CD14-positive monocyte (primary cell): ENCODE measurements at regions not wholly inside any gene's neighbourhood (a gene's known extent, or its start where the extent isn't known, plus 50 kb on each side); places are given as distances from the start of the nearest gene placed in this dataset.

ENCODE experiments used
- DNase-seq, 3 donors: peaks; one replicate each; pipeline ENCODE4 v3.0.0-alpha.2; 2011 to 2022
- H2AFZ ChIP-seq: 2 replicates; pipeline ENCODE4 v1.6.0; 2012; ENCODE audit warnings: mild to moderate bottlenecking, low read depth, low read length, inconsistent platforms; ENCODE audit not compliant: insufficient read depth, poor library complexity, severe bottlenecking
- H3K27ac ChIP-seq, 2 donors: 1 replicate in 1 of 2; 2 replicates in 1 of 2; pipeline ENCODE4 v1.5.1; 2012 to 2013; ENCODE audit warnings: low read length in 2 of 2, control low read depth in 1 of 2, inconsistent platforms in 1 of 2, low read depth in 1 of 2, mild to moderate bottlenecking in 1 of 2
- H3K27me3 ChIP-seq, 2 donors: one replicate each; pipeline versions ENCODE4 v1.6.0 to v1.6.1; 2011 to 2013; ENCODE audit warnings: low read length in 2 of 2; ENCODE audit not compliant: control insufficient read depth in 2 of 2, insufficient read depth in 2 of 2
- H3K36me3 ChIP-seq, 2 donors: replicated peaks in 1 of 2; 1 replicate in 1 of 2; 2 replicates in 1 of 2; pipeline versions ENCODE4 v1.5.1 to v1.6.1; 2012 to 2013; ENCODE audit warnings: low read length in 2 of 2, control low read depth in 1 of 2, inconsistent platforms in 1 of 2, mild to moderate bottlenecking in 1 of 2; ENCODE audit not compliant: insufficient read depth in 2 of 2, control insufficient read depth in 1 of 2
- H3K4me1 ChIP-seq, 2 donors: 1 replicate in 1 of 2; 2 replicates in 1 of 2; pipeline versions ENCODE4 v1.5.1 to v1.6.1; 2012 to 2013; ENCODE audit warnings: low read length in 2 of 2, control low read depth in 1 of 2, inconsistent platforms in 1 of 2, mild to moderate bottlenecking in 1 of 2, moderate library complexity in 1 of 2; ENCODE audit not compliant: insufficient read depth in 2 of 2, control insufficient read depth in 1 of 2
- H3K4me2 ChIP-seq: replicated peaks from 2 replicates; pipeline ENCODE3; 2012; ENCODE audit warnings: low read length, moderate library complexity, mild to moderate bottlenecking; ENCODE audit not compliant: poor library complexity, severe bottlenecking; ENCODE audit errors: extremely low read depth
- H3K4me3 ChIP-seq, 3 experiments: fragments of 200-600 bp in 1 of 3; sonication (generic) in 1 of 3; replicated peaks in 1 of 3; 1 replicate in 2 of 3; 2 replicates in 1 of 3; pipeline ENCODE4 v1.5.1; 2011 to 2013; ENCODE audit warnings: low read length in 3 of 3, mild to moderate bottlenecking in 3 of 3, control low read depth in 2 of 3, low read depth in 2 of 3, inconsistent platforms in 1 of 3, moderate library complexity in 1 of 3
- H3K79me2 ChIP-seq: 2 replicates; pipeline ENCODE4 v1.6.0; 2012; ENCODE audit warnings: mild to moderate bottlenecking, control low read depth, inconsistent platforms, low read length, moderate library complexity; ENCODE audit not compliant: insufficient read depth
- H3K9ac ChIP-seq: 2 replicates; pipeline ENCODE4 v1.6.0; 2017; ENCODE audit warnings: low read length, mild to moderate bottlenecking; ENCODE audit not compliant: insufficient read depth, poor library complexity, severe bottlenecking
- H3K9me3 ChIP-seq, 2 donors: replicated peaks in 1 of 2; 1 replicate in 1 of 2; 2 replicates in 1 of 2; pipeline versions ENCODE4 v1.5.1 to v1.6.1; 2012 to 2013; ENCODE audit warnings: low read length in 2 of 2, control low read depth in 1 of 2; ENCODE audit not compliant: control insufficient read depth in 1 of 2, insufficient read depth in 1 of 2
- H4K20me1 ChIP-seq: 2 replicates; pipeline ENCODE4 v1.6.0; 2012; ENCODE audit warnings: mild to moderate bottlenecking, low read length, control low read depth, moderate library complexity; ENCODE audit not compliant: insufficient read depth
- H3K27ac Mint-ChIP-seq, 7 donors: one replicate each; pipeline ENCODE4 v1.8.0; 2020; ENCODE audit warnings: mild to moderate bottlenecking in 7 of 7, mixed read lengths in 7 of 7, moderate library complexity in 6 of 7, inconsistent platforms in 2 of 7
- H3K27me3 Mint-ChIP-seq, 3 donors: one replicate each; pipeline ENCODE4 v1.8.0; 2021 to 2022; ENCODE audit warnings: low read depth in 3 of 3, mild to moderate bottlenecking in 3 of 3, mixed read lengths in 3 of 3, moderate library complexity in 3 of 3, inconsistent platforms in 1 of 3
- H3K36me3 Mint-ChIP-seq, 2 donors: one replicate each; pipeline ENCODE4 v1.8.0; 2020; ENCODE audit warnings: mixed read lengths in 2 of 2, inconsistent platforms in 1 of 2, mild to moderate bottlenecking in 1 of 2
- H3K4me1 Mint-ChIP-seq: one replicate; pipeline ENCODE4 v1.8.0; 2020; ENCODE audit warnings: mild to moderate bottlenecking, mixed read lengths
- H3K4me3 Mint-ChIP-seq, 2 donors: one replicate each; pipeline ENCODE4 v1.8.0; 2020; ENCODE audit warnings: mild to moderate bottlenecking in 2 of 2, mixed read lengths in 2 of 2, moderate library complexity in 1 of 2
- H3K9me3 Mint-ChIP-seq, 7 donors: one replicate each; pipeline ENCODE4 v1.8.0; 2020 to 2022; ENCODE audit warnings: mixed read lengths in 7 of 7, mild to moderate bottlenecking in 6 of 7, moderate library complexity in 6 of 7, inconsistent platforms in 2 of 7
- WGBS: methylation state at CpG from one replicate; pipeline ENCODE4 v1.1.5; 2013; ENCODE audit warnings: missing lambda C conversion rate; ENCODE audit not compliant: insufficient coverage; 5-methylcytosine and 5-hydroxymethylcytosine counted together
- intact Hi-C, 2 donors: fragments of 100-400 bp; cut with micrococcal nuclease; formaldehyde crosslinking; loops; one replicate each; pipeline versions ENCODE4 v1.15.0 to v1.15.1; 2023
- TF ChIP-seq, protein P1 (sequence below): fragments of 200-600 bp; IDR thresholded peaks from one replicate; pipeline ENCODE4 v1.8.0; 2022; ENCODE audit warnings: antibody characterized with exemption, mild to moderate bottlenecking

DNA sequence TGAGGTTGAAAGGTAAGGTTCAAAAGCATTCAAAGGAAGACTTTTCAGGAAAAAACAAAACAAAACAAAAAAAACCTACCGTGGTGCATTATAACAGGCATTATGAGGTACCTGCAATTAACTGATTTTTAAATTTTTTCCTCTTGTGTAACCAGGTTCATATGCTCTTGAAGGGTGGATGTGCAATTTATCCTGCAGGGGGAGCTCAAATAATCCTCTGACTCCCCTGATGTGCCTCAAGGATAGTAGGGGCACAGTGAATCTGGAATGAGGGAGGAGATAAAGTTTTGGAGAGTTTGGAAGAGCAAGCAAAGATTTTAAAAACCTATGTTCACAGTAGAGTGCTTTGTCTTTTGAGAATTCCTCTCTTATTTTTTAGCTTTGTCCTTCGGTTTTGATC is 1349.4 kb downstream of the CDH8 start:
- H3K36me3 Mint-ChIP-seq: no peaks in the 10 kb centered on the region
- H3K27ac ChIP-seq: no peak overlapping the region
- no peak overlapping the region for H3K27ac Mint-ChIP-seq
- H3K9me3 Mint-ChIP-seq: peaks cover 0 to 14% (median 4%) of the 10 kb centered on the region in 7 donors
- WGBS: no CpG with 5 or more reads among the region's 2 CpGs
- no peaks in the 10 kb centered on the region for H3K27me3 ChIP-seq
- no peaks in the 10 kb centered on the region for H3K36me3 ChIP-seq
- H3K4me3 Mint-ChIP-seq: no peak overlapping the region
- DNase-seq: no peak
- intact Hi-C loops: no loop called here
- peaks cover 0 to 7% of the 10 kb centered on the region in 2 donors for H3K9me3 ChIP-seq
- no peaks in the 10 kb centered on the region for H4K20me1 ChIP-seq
- no peak overlapping the region for H3K9ac ChIP-seq
- H3K4me1 Mint-ChIP-seq: no peaks in the 10 kb centered on the region
- H3K79me2 ChIP-seq: no peaks in the 10 kb centered on the region
- H3K4me2 ChIP-seq: no peak overlapping the region
- TF ChIP-seq, protein P1, sequence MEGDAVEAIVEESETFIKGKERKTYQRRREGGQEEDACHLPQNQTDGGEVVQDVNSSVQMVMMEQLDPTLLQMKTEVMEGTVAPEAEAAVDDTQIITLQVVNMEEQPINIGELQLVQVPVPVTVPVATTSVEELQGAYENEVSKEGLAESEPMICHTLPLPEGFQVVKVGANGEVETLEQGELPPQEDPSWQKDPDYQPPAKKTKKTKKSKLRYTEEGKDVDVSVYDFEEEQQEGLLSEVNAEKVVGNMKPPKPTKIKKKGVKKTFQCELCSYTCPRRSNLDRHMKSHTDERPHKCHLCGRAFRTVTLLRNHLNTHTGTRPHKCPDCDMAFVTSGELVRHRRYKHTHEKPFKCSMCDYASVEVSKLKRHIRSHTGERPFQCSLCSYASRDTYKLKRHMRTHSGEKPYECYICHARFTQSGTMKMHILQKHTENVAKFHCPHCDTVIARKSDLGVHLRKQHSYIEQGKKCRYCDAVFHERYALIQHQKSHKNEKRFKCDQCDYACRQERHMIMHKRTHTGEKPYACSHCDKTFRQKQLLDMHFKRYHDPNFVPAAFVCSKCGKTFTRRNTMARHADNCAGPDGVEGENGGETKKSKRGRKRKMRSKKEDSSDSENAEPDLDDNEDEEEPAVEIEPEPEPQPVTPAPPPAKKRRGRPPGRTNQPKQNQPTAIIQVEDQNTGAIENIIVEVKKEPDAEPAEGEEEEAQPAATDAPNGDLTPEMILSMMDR: no peak
- no peaks in the 10 kb centered on the region for H3K4me1 ChIP-seq
- H2AFZ ChIP-seq: no peak overlapping the region
- no peaks in the 10 kb centered on the region for H3K27me3 Mint-ChIP-seq
- H3K4me3 ChIP-seq: no peak overlapping the region

DNA sequence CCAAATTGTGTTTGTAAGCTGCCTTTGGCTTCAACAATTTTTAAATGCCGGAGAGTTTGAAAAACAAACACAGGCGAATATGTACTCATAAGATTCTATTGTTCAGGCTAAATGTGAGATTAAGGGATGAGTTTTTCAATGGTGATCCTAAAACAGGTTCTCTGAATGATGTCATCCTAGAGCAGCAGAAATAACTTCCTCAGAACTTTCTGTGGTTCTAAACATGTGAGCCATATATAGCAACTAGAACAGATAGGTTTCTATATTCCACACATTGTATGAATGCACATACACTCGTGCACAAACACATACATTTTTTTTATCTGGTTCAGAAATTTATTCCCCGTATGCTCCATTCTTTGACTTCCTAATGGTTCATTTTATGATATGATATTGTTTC is 1352.2 kb downstream of the CDH8 start:
- Mint-ChIP-seq H3K4me3 (no peak overlapping the region), H3K27ac (no peak overlapping the region), H3K27me3 (no peaks in the 10 kb centered on the region), H3K4me1 (no peaks in the 10 kb centered on the region), H3K9me3 (peaks cover 0 to 15% (median 4%) of the 10 kb centered on the region in 7 donors), H3K36me3 (no peaks in the 10 kb centered on the region)
- no peaks in the 10 kb centered on the region for H3K27me3 ChIP-seq
- no peak overlapping the region for H3K4me2 ChIP-seq
- no peaks in the 10 kb centered on the region for H3K4me1 ChIP-seq
- intact Hi-C loops: no loop called here
- no peaks in the 10 kb centered on the region for H4K20me1 ChIP-seq
- no CpG with 5 or more reads among the region's 4 CpGs for WGBS
- H3K9ac ChIP-seq: no peak overlapping the region
- TF ChIP-seq, protein P1: no peak
- peaks cover 0 to 7% of the 10 kb centered on the region in 2 donors for H3K9me3 ChIP-seq
- H3K36me3 ChIP-seq: no peaks in the 10 kb centered on the region
- no peaks in the 10 kb centered on the region for H3K79me2 ChIP-seq
- H3K27ac ChIP-seq: no peak overlapping the region
- no peak for DNase-seq
- no peak overlapping the region for H2AFZ ChIP-seq
- H3K4me3 ChIP-seq: no peak overlapping the region
